ENCODE measurements at regions not wholly inside any gene's neighbourhood (a gene's known extent, or its start where the extent isn't known, plus 50 kb on each side); places are given as distances from the start of the nearest gene placed in this dataset.

GRCh38 chr2:189382668-189383067 lies 58.6 kb upstream of the WDR75 start:
- TF ChIP-seq, protein P1, sequence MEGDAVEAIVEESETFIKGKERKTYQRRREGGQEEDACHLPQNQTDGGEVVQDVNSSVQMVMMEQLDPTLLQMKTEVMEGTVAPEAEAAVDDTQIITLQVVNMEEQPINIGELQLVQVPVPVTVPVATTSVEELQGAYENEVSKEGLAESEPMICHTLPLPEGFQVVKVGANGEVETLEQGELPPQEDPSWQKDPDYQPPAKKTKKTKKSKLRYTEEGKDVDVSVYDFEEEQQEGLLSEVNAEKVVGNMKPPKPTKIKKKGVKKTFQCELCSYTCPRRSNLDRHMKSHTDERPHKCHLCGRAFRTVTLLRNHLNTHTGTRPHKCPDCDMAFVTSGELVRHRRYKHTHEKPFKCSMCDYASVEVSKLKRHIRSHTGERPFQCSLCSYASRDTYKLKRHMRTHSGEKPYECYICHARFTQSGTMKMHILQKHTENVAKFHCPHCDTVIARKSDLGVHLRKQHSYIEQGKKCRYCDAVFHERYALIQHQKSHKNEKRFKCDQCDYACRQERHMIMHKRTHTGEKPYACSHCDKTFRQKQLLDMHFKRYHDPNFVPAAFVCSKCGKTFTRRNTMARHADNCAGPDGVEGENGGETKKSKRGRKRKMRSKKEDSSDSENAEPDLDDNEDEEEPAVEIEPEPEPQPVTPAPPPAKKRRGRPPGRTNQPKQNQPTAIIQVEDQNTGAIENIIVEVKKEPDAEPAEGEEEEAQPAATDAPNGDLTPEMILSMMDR (IDR thresholded peaks at IDR 0.05), result no peak
- TF ChIP-seq POLR2A (IDR thresholded peaks at IDR 0.05), result no peak
- no peak for TF ChIP-seq POLR2AphosphoS5 (IDR thresholded peaks at IDR 0.05)
